ENCODE measurements at regions not wholly inside any gene's neighbourhood (a gene's known extent, or its start where the extent isn't known, plus 50 kb on each side); places are given as distances from the start of the nearest gene placed in this dataset.

- CTCF ChIA-PET, result no interaction called here
These were observed 67.5 kb downstream of the TMX1 start for GRCh38 chr14:51307551-51307950.

GRCh38 chr14:51308866-51309265 lies 68.8 kb downstream of the TMX1 start:
- peaks cover 9% of the 10 kb centered on the region for H3K27me3 Mint-ChIP-seq
- H3K27ac Mint-ChIP-seq, result no peak overlapping the region
- ATAC-seq (no peak), DNase-seq (no peak)
- CTCF ChIA-PET, result no interaction called here
- no peaks in the 10 kb centered on the region for H3K36me3 Mint-ChIP-seq
- H3K4me1 Mint-ChIP-seq, result peaks cover 2% of the 10 kb centered on the region
- H3K9me3 Mint-ChIP-seq (ENCODE audit: low read depth), result no peaks in the 10 kb centered on the region
- no peak overlapping the region for H3K4me3 Mint-ChIP-seq

More at GRCh38 chr14:51307551-51307950, 67.5 kb downstream of the TMX1 start:
- H3K4me3 Mint-ChIP-seq, result no peak overlapping the region
- no peak for ATAC-seq
- H3K27me3 Mint-ChIP-seq, result peaks cover 9% of the 10 kb centered on the region
- H3K9me3 Mint-ChIP-seq (ENCODE audit: low read depth), result no peaks in the 10 kb centered on the region
- H3K27ac Mint-ChIP-seq, result no peak overlapping the region
- peaks cover 2% of the 10 kb centered on the region for H3K4me1 Mint-ChIP-seq
- no peak for DNase-seq
- H3K36me3 Mint-ChIP-seq, result no peaks in the 10 kb centered on the region

GRCh38 chr14:51310505-51310944 lies 70.5 kb downstream of the TMX1 start:
- DNase-seq (no peak), ATAC-seq (no peak)
- H3K4me3 Mint-ChIP-seq, result no peak overlapping the region
- H3K36me3 Mint-ChIP-seq, result no peaks in the 10 kb centered on the region
- CTCF ChIA-PET, result interaction anchor here (0.8 kb wide), 1 partner anchor 1471 kb away, joined by 3 read pairs; no protein-coding TSS in a partner anchor
- H3K27ac Mint-ChIP-seq, result no peak overlapping the region
- H3K9me3 Mint-ChIP-seq (ENCODE audit: low read depth), result no peaks in the 10 kb centered on the region
- peaks cover 9% of the 10 kb centered on the region for H3K27me3 Mint-ChIP-seq
- H3K4me1 Mint-ChIP-seq, result no peaks in the 10 kb centered on the region

GRCh38 chr14:51314321-51315015 lies 74.4 kb downstream of the TMX1 start:
- no peaks in the 10 kb centered on the region for H3K4me1 Mint-ChIP-seq
- H3K27ac Mint-ChIP-seq, result no peak overlapping the region
- no peak overlapping the region for H3K4me3 Mint-ChIP-seq
- H3K27me3 Mint-ChIP-seq, result peaks cover 6% of the 10 kb centered on the region
- H3K9me3 Mint-ChIP-seq (ENCODE audit: low read depth), result no peaks in the 10 kb centered on the region
- ATAC-seq (no peak), DNase-seq (no peak)
- H3K36me3 Mint-ChIP-seq, result no peaks in the 10 kb centered on the region
- CTCF ChIA-PET, result no interaction called here

GRCh38 chr14:51317373-51317772 lies 77.3 kb downstream of the TMX1 start:
- CTCF ChIA-PET, result no interaction called here
- Mint-ChIP-seq H3K27ac (no peak overlapping the region), H3K36me3 (no peaks in the 10 kb centered on the region), H3K9me3 (ENCODE audit: low read depth) (no peaks in the 10 kb centered on the region), H3K27me3 (peaks cover 3% of the 10 kb centered on the region), H3K4me1 (no peaks in the 10 kb centered on the region), H3K4me3 (no peak overlapping the region)
- DNase-seq (no peak), ATAC-seq (no peak)

GRCh38 chr14:51318813-51319597 lies 79.0 kb downstream of the TMX1 start:
- no peaks in the 10 kb centered on the region for H3K36me3 Mint-ChIP-seq
- CTCF ChIA-PET, result no interaction called here
- peaks cover 4% of the 10 kb centered on the region for H3K27me3 Mint-ChIP-seq
- no peak overlapping the region for H3K4me3 Mint-ChIP-seq
- DNase-seq, result no peak
- no peak for ATAC-seq
- peaks cover 2% of the 10 kb centered on the region for H3K4me1 Mint-ChIP-seq
- H3K9me3 Mint-ChIP-seq (ENCODE audit: low read depth), result no peaks in the 10 kb centered on the region
- no peak overlapping the region for H3K27ac Mint-ChIP-seq

- DNase-seq (no peak), ATAC-seq (no peak)
- H3K27me3 Mint-ChIP-seq, result peaks cover 10% of the 10 kb centered on the region
- no peak overlapping the region for H3K27ac Mint-ChIP-seq
- H3K4me1 Mint-ChIP-seq, result peaks cover 2% of the 10 kb centered on the region
- CTCF ChIA-PET, result no interaction called here
- H3K4me3 Mint-ChIP-seq, result no peak overlapping the region
- H3K36me3 Mint-ChIP-seq, result no peaks in the 10 kb centered on the region
- no peaks in the 10 kb centered on the region for H3K9me3 Mint-ChIP-seq (ENCODE audit: low read depth)
These were observed 81.0 kb downstream of the TMX1 start for GRCh38 chr14:51321036-51321435.

- CTCF ChIA-PET, result no interaction called here
- Mint-ChIP-seq H3K27me3 (peaks cover 20% of the 10 kb centered on the region), H3K4me3 (no peak overlapping the region), H3K27ac (no peak overlapping the region), H3K36me3 (no peaks in the 10 kb centered on the region), H3K9me3 (ENCODE audit: low read depth) (no peaks in the 10 kb centered on the region), H3K4me1 (peaks cover 12% of the 10 kb centered on the region)
- ATAC-seq, result no peak
- no peak for DNase-seq
These were observed 83.4 kb downstream of the TMX1 start for GRCh38 chr14:51323492-51323891.

GRCh38 chr14:51327376-51327775 lies 87.3 kb downstream of the TMX1 start:
- Mint-ChIP-seq H3K27me3 (peaks cover 31% of the 10 kb centered on the region), H3K4me3 (no peak overlapping the region), H3K4me1 (peaks cover 20% of the 10 kb centered on the region), H3K9me3 (ENCODE audit: low read depth) (no peaks in the 10 kb centered on the region), H3K27ac (no peak overlapping the region), H3K36me3 (no peaks in the 10 kb centered on the region)
- DNase-seq (no peak), ATAC-seq (no peak)
- CTCF ChIA-PET, result interaction anchor here (1.1 to 1.3 kb wide), 2 partner anchors 25 to 325 kb away, joined by 3 read pairs; no protein-coding TSS in a partner anchor

GRCh38 chr14:51328064-51328771 lies 88.2 kb downstream of the TMX1 start:
- H3K4me1 Mint-ChIP-seq, result peaks cover 20% of the 10 kb centered on the region
- peaks cover 31% of the 10 kb centered on the region for H3K27me3 Mint-ChIP-seq
- DNase-seq (peak; percentile 45), ATAC-seq (peak; percentile 27)
- no peak overlapping the region for H3K27ac Mint-ChIP-seq
- no peaks in the 10 kb centered on the region for H3K9me3 Mint-ChIP-seq (ENCODE audit: low read depth)
- H3K4me3 Mint-ChIP-seq, result no peak overlapping the region
- CTCF ChIA-PET, result no interaction called here
- no peaks in the 10 kb centered on the region for H3K36me3 Mint-ChIP-seq

GRCh38 chr14:51328772-51329353 lies 88.8 kb downstream of the TMX1 start:
- Mint-ChIP-seq H3K27me3 (peaks cover 31% of the 10 kb centered on the region), H3K9me3 (ENCODE audit: low read depth) (no peaks in the 10 kb centered on the region), H3K27ac (no peak overlapping the region), H3K4me3 (no peak overlapping the region), H3K4me1 (peaks cover 19% of the 10 kb centered on the region), H3K36me3 (no peaks in the 10 kb centered on the region)
- CTCF ChIA-PET, result no interaction called here
- ATAC-seq (no peak), DNase-seq (no peak)

GRCh38 chr14:51331486-51332367 lies 91.7 kb downstream of the TMX1 start:
- Mint-ChIP-seq H3K36me3 (no peaks in the 10 kb centered on the region), H3K27me3 (peaks cover 22% of the 10 kb centered on the region), H3K4me3 (no peak overlapping the region), H3K27ac (no peak overlapping the region), H3K4me1 (peaks cover 17% of the 10 kb centered on the region), H3K9me3 (ENCODE audit: low read depth) (no peaks in the 10 kb centered on the region)
- CTCF ChIA-PET, result no interaction called here
- ATAC-seq (peak; percentile 45), DNase-seq (no peak)

GRCh38 chr14:51333299-51333698 lies 93.3 kb downstream of the TMX1 start:
- Mint-ChIP-seq H3K27ac (no peak overlapping the region), H3K36me3 (no peaks in the 10 kb centered on the region), H3K4me1 (peaks cover 10% of the 10 kb centered on the region), H3K9me3 (ENCODE audit: low read depth) (no peaks in the 10 kb centered on the region), H3K4me3 (no peak overlapping the region), H3K27me3 (peaks cover 12% of the 10 kb centered on the region)
- DNase-seq (no peak), ATAC-seq (no peak)
- CTCF ChIA-PET, result no interaction called here
